ENCODE measurements at regions not wholly inside any gene's neighbourhood (a gene's known extent, or its start where the extent isn't known, plus 50 kb on each side); places are given as distances from the start of the nearest gene placed in this dataset.

DNA sequence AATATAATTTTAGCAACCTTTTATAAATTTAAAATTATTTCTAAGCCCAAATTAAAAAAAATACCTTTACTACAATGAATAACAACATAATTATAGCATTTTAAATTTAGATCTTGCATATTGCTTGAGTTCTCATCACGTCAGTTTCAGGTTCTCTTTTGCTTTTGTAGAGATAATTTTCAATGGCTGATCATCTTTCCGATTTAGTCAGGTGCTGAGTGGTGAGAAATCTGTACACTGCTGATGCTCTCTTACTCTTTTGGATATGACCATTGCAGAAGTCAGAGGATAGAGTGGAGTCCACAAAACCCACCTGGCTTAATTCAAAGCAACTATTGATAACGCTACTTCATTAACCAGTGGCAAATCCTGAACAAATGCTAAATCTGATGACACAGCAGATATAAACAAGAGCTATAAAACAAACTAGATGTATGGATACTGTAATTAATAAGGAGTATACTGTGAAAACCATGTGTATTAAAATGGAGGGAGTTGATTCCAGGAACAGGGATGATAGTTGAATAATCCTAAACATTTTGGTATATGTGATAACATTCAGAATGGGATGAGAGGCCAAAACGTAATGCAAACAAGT is 394.8 kb downstream of the CSNK1G3 start:
- Histone ChIP-seq H3K27ac (no peak overlapping the region), H3K36me3 (no peaks in the 10 kb centered on the region), H3K4me3 (no peak overlapping the region), H3K9me3 (no peaks in the 10 kb centered on the region), H3K4me1 (ENCODE audit: control insufficient read depth in 1 of 2, low read depth in 2 of 2) (no peaks in the 10 kb centered on the region), H3K27me3 (replicated peaks; ENCODE audit: insufficient read depth) (no peaks in the 10 kb centered on the region)
- DNase-seq (ENCODE audit: low spot score), result no peak
- no peak for TF ChIP-seq CTCF (IDR thresholded peaks at IDR 0.05)
- ATAC-seq (ENCODE audit: insufficient number of reproducible peaks, low FRiP score, low read depth), result no peak

- Histone ChIP-seq H3K27ac (no peak overlapping the region), H3K9me3 (no peaks in the 10 kb centered on the region), H3K27me3 (replicated peaks; ENCODE audit: insufficient read depth) (no peaks in the 10 kb centered on the region), H3K36me3 (no peaks in the 10 kb centered on the region), H3K4me3 (no peak overlapping the region), H3K4me1 (ENCODE audit: control insufficient read depth in 1 of 2, low read depth in 2 of 2) (peaks cover 5 to 22% of the 10 kb centered on the region in 2 donors)
- TF ChIP-seq CTCF (IDR thresholded peaks at IDR 0.05), result no peak
- ATAC-seq (ENCODE audit: insufficient number of reproducible peaks, low FRiP score, low read depth) (no peak), DNase-seq (ENCODE audit: low spot score) (no peak)
Measured at GRCh38 chr5:123885081-123885480, 373.1 kb downstream of the CSNK1G3 start.

DNA sequence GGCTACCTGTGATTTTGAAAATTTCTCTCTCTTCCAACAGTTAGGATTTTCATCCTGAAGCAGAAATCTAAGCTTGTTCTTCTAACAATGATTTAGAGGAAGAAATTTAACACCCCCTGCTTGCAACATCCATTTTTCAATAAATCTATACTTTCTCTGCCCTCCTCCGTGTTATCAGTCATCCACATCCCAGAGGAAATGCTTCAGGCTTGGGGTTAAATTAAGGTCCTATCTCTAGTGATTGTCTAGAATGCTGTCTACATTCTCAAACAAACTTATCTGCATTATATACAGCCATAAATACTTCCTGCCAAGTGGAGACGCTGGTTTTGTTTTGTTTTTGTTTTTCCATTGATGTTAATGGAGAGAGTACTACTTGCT is 371.0 kb downstream of the CSNK1G3 start:
- no peaks in the 10 kb centered on the region for H3K36me3 ChIP-seq

GRCh38 chr5:123882319-123882964 is 370.5 kb downstream of the CSNK1G3 start:
- DNase-seq (ENCODE audit: low spot score) (no peak), ATAC-seq (ENCODE audit: insufficient number of reproducible peaks, low FRiP score, low read depth) (no peak)
- Histone ChIP-seq H3K4me3 (no peak overlapping the region), H3K36me3 (no peaks in the 10 kb centered on the region), H3K27me3 (replicated peaks; ENCODE audit: insufficient read depth) (no peaks in the 10 kb centered on the region), H3K27ac (no peak overlapping the region), H3K4me1 (ENCODE audit: control insufficient read depth in 1 of 2, low read depth in 2 of 2) (peaks cover 5 to 22% of the 10 kb centered on the region in 2 donors), H3K9me3 (no peaks in the 10 kb centered on the region)
- no peak for TF ChIP-seq CTCF (IDR thresholded peaks at IDR 0.05)

More for the DNA sequence above, 371.0 kb downstream of the CSNK1G3 start:
- no peak for ATAC-seq (ENCODE audit: insufficient number of reproducible peaks, low FRiP score, low read depth)
- Histone ChIP-seq H3K4me3 (no peak overlapping the region), H3K27me3 (replicated peaks; ENCODE audit: insufficient read depth) (no peaks in the 10 kb centered on the region), H3K9me3 (no peaks in the 10 kb centered on the region), H3K4me1 (ENCODE audit: control insufficient read depth in 1 of 2, low read depth in 2 of 2) (peaks cover 5 to 22% of the 10 kb centered on the region in 2 donors), H3K27ac (no peak overlapping the region)
- DNase-seq (ENCODE audit: low spot score), result no peak
- no peak for TF ChIP-seq CTCF (IDR thresholded peaks at IDR 0.05)

DNA sequence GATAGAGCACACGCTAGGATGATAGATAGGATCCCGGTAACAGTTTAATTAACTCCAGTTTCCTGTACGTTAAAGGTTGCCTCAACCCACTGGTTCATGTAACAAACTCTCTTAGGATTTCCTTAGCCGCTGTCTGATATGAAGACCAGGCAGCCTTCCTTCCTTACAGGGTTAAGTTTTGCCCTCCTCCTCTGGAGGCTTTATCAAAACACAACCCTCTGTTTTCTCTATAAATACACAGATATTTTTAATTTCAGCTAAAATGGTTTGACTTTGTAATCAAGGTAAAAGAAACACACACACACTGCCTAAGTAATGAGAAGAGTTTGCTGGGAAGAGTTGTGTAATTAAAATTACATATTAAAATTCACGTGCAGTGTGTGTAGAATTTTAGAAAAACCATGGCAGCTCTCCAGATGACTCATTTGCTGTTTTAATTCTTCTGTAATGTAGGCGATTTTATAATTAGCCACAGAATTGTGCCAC is 369.8 kb downstream of the CSNK1G3 start:
- no peaks in the 10 kb centered on the region for H3K27me3 ChIP-seq (replicated peaks; ENCODE audit: insufficient read depth)
- TF ChIP-seq CTCF (IDR thresholded peaks at IDR 0.05), result no peak
- H3K4me1 ChIP-seq (ENCODE audit: control insufficient read depth in 1 of 2, low read depth in 2 of 2), result peaks cover 5 to 22% of the 10 kb centered on the region in 2 donors
- H3K4me3 ChIP-seq, result peak overlapping the region; percentile 14
- ATAC-seq (ENCODE audit: insufficient number of reproducible peaks, low FRiP score, low read depth) (no peak), DNase-seq (ENCODE audit: low spot score) (no peak)
- H3K36me3 ChIP-seq, result no peaks in the 10 kb centered on the region
- no peak overlapping the region for H3K27ac ChIP-seq
- no peaks in the 10 kb centered on the region for H3K9me3 ChIP-seq

Measured in thoracic aorta (tissue), 2 donors.